ENCODE measurements at regions not wholly inside any gene's neighbourhood (a gene's known extent, or its start where the extent isn't known, plus 50 kb on each side); places are given as distances from the start of the nearest gene placed in this dataset.
"Not testable (repeated sequence)": the region's sequence is repeated elsewhere in the genome, so short reads cannot be mapped to it uniquely, and the experiment has no call there.

- TF ChIP-seq CTCF (IDR thresholded peaks at IDR 0.05; ENCODE audit: low read depth, low read length), result no peak
- no peak for DNase-seq (ENCODE audit: extremely low read depth, low read depth)
Observed at GRCh38 chr12:105445249-105445648, 114.8 kb downstream of the C12orf75 start.

GRCh38 chr12:105445649-105446048 lies 115.2 kb downstream of the C12orf75 start:
- no peak for DNase-seq (ENCODE audit: extremely low read depth, low read depth)
- no peak for TF ChIP-seq CTCF (IDR thresholded peaks at IDR 0.05; ENCODE audit: low read depth, low read length)

- not testable (repeated sequence) for DNase-seq (ENCODE audit: extremely low read depth, low read depth)
Observed at GRCh38 chr12:105446460-105446859, 116.0 kb downstream of the C12orf75 start.

- DNase-seq (ENCODE audit: extremely low read depth, low read depth), result no peak
Observed at GRCh38 chr12:105449431-105449830, 118.9 kb downstream of the C12orf75 start.

GRCh38 chr12:105451211-105451610 lies 120.7 kb downstream of the C12orf75 start:
- TF ChIP-seq CTCF (IDR thresholded peaks at IDR 0.05; ENCODE audit: low read depth, low read length), result no peak
- no peak for DNase-seq (ENCODE audit: extremely low read depth, low read depth)

More at GRCh38 chr12:105449431-105449830, 118.9 kb downstream of the C12orf75 start:
- TF ChIP-seq CTCF (IDR thresholded peaks at IDR 0.05; ENCODE audit: low read depth, low read length), result no peak

- TF ChIP-seq CTCF (IDR thresholded peaks at IDR 0.05; ENCODE audit: low read depth, low read length), result no peak
- no peak for DNase-seq (ENCODE audit: extremely low read depth, low read depth)
Observed at GRCh38 chr12:105451798-105452197, 121.3 kb downstream of the C12orf75 start.

- no peak for TF ChIP-seq CTCF (IDR thresholded peaks at IDR 0.05; ENCODE audit: low read depth, low read length)
- no peak for DNase-seq (ENCODE audit: extremely low read depth, low read depth)
Observed at GRCh38 chr12:105453316-105453715, 122.8 kb downstream of the C12orf75 start.

GRCh38 chr12:105454688-105455087 lies 124.2 kb downstream of the C12orf75 start:
- no peak for DNase-seq (ENCODE audit: extremely low read depth, low read depth)
- TF ChIP-seq CTCF (IDR thresholded peaks at IDR 0.05; ENCODE audit: low read depth, low read length), result no peak

Data from AG09319 (cell line).